ENCODE measurements at regions not wholly inside any gene's neighbourhood (a gene's known extent, or its start where the extent isn't known, plus 50 kb on each side); places are given as distances from the start of the nearest gene placed in this dataset.

GRCh38 chr2:186348200-186348599 is 137.9 kb upstream of the ZC3H15 start:
- TF ChIP-seq, protein P1, sequence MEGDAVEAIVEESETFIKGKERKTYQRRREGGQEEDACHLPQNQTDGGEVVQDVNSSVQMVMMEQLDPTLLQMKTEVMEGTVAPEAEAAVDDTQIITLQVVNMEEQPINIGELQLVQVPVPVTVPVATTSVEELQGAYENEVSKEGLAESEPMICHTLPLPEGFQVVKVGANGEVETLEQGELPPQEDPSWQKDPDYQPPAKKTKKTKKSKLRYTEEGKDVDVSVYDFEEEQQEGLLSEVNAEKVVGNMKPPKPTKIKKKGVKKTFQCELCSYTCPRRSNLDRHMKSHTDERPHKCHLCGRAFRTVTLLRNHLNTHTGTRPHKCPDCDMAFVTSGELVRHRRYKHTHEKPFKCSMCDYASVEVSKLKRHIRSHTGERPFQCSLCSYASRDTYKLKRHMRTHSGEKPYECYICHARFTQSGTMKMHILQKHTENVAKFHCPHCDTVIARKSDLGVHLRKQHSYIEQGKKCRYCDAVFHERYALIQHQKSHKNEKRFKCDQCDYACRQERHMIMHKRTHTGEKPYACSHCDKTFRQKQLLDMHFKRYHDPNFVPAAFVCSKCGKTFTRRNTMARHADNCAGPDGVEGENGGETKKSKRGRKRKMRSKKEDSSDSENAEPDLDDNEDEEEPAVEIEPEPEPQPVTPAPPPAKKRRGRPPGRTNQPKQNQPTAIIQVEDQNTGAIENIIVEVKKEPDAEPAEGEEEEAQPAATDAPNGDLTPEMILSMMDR (IDR thresholded peaks at IDR 0.05): no peak
- TF ChIP-seq POLR2A (IDR thresholded peaks at IDR 0.05): no peak

Measured in esophagus squamous epithelium (tissue), 4 donors.